Stimulated activated naive CD8-positive, alpha-beta T cell treated with anti-CD3 and anti-CD28 coated beads, Interleukin-15, amount 100 ng/mL, for 72 hours (primary cell): ENCODE measurements at regions not wholly inside any gene's neighbourhood (a gene's known extent, or its start where the extent isn't known, plus 50 kb on each side); places are given as distances from the start of the nearest gene placed in this dataset.
A peak's percentile ranks its signal among the peaks of the same experiment; 100 is the strongest.

Experiments used
- ATAC-seq: fragments of 150-1000 bp; cut with Tn5 transposase; 2 replicates; pipeline ENCODE4 v1.10.0; 2021; ENCODE audit warnings: mild to moderate bottlenecking, moderate library complexity
- DNase-seq, 2 donors: peaks; one replicate each; pipeline ENCODE4 v3.0.0; 2021 to 2022
- H3K27ac Mint-ChIP-seq, 2 donors: one replicate each; pipeline ENCODE4 v1.8.0; 2022; ENCODE audit warnings: mild to moderate bottlenecking in 2 of 2, mixed read lengths in 2 of 2, moderate library complexity in 2 of 2
- H3K27me3 Mint-ChIP-seq: one replicate; pipeline ENCODE4 v1.8.0; 2022; ENCODE audit warnings: mixed read lengths
- H3K4me1 Mint-ChIP-seq: one replicate; pipeline ENCODE4 v1.8.0; 2022; ENCODE audit warnings: mild to moderate bottlenecking, mixed read lengths
- H3K4me3 Mint-ChIP-seq, 2 donors: one replicate each; pipeline ENCODE4 v1.8.0; 2022; ENCODE audit warnings: mild to moderate bottlenecking in 2 of 2, mixed read lengths in 2 of 2, moderate library complexity in 1 of 2
- H3K9me3 Mint-ChIP-seq, 2 donors: one replicate each; pipeline ENCODE4 v1.8.0; 2022; ENCODE audit warnings: mixed read lengths in 2 of 2

GRCh38 chr1:239739375-239739774, 352.3 kb upstream of the FMN2 start:
- Mint-ChIP-seq H3K4me3 (no peak overlapping the region), H3K9me3 (peaks cover 0 to 25% of the 10 kb centered on the region in 2 donors), H3K27me3 (no peaks in the 10 kb centered on the region), H3K4me1 (peaks cover 7% of the 10 kb centered on the region), H3K27ac (no peak overlapping the region)
- no peak for ATAC-seq
- DNase-seq: no peak

- no peak overlapping the region for H3K27ac Mint-ChIP-seq
- ATAC-seq: no peak
- H3K9me3 Mint-ChIP-seq: peaks cover 0 to 27% of the 10 kb centered on the region in 2 donors
- no peak overlapping the region for H3K4me3 Mint-ChIP-seq
- no peaks in the 10 kb centered on the region for H3K27me3 Mint-ChIP-seq
- no peak for DNase-seq
- peaks cover 5% of the 10 kb centered on the region for H3K4me1 Mint-ChIP-seq
Observed at GRCh38 chr1:239739919-239740318, 351.8 kb upstream of the FMN2 start.

GRCh38 chr1:239742416-239743109, 349.1 kb upstream of the FMN2 start:
- no peak for DNase-seq
- ATAC-seq: no peak
- H3K4me1 Mint-ChIP-seq: no peaks in the 10 kb centered on the region
- H3K4me3 Mint-ChIP-seq: no peak overlapping the region
- H3K27me3 Mint-ChIP-seq: no peaks in the 10 kb centered on the region
- H3K9me3 Mint-ChIP-seq: peaks cover 0 to 27% of the 10 kb centered on the region in 2 donors
- no peak overlapping the region for H3K27ac Mint-ChIP-seq

- peaks cover 0 to 23% of the 10 kb centered on the region in 2 donors for H3K9me3 Mint-ChIP-seq
- H3K4me3 Mint-ChIP-seq: no peak overlapping the region
- DNase-seq (no peak), ATAC-seq (no peak)
- H3K27me3 Mint-ChIP-seq: no peaks in the 10 kb centered on the region
- H3K4me1 Mint-ChIP-seq: no peaks in the 10 kb centered on the region
- no peak overlapping the region for H3K27ac Mint-ChIP-seq
Observed at GRCh38 chr1:239744851-239745250, 346.8 kb upstream of the FMN2 start.

GRCh38 chr1:239755107-239755912, 336.4 kb upstream of the FMN2 start:
- DNase-seq (no peak), ATAC-seq (no peak)
- Mint-ChIP-seq H3K4me1 (no peaks in the 10 kb centered on the region), H3K27me3 (no peaks in the 10 kb centered on the region), H3K9me3 (no peaks in the 10 kb centered on the region), H3K27ac (peak overlapping the region in 1 of 2 donors; percentile 33), H3K4me3 (no peak overlapping the region)

- H3K9me3 Mint-ChIP-seq: no peaks in the 10 kb centered on the region
- H3K27ac Mint-ChIP-seq: no peak overlapping the region
- H3K27me3 Mint-ChIP-seq: no peaks in the 10 kb centered on the region
- no peaks in the 10 kb centered on the region for H3K4me1 Mint-ChIP-seq
- H3K4me3 Mint-ChIP-seq: no peak overlapping the region
- ATAC-seq (no peak), DNase-seq (no peak)
Observed at GRCh38 chr1:239757716-239758115, 334.0 kb upstream of the FMN2 start.

- Mint-ChIP-seq H3K9me3 (no peaks in the 10 kb centered on the region), H3K4me3 (no peak overlapping the region), H3K4me1 (no peaks in the 10 kb centered on the region), H3K27me3 (no peaks in the 10 kb centered on the region), H3K27ac (no peak overlapping the region)
- DNase-seq: no peak
- no peak for ATAC-seq
Observed at GRCh38 chr1:239758756-239759155, 332.9 kb upstream of the FMN2 start.

- Mint-ChIP-seq H3K27ac (no peak overlapping the region), H3K4me1 (no peaks in the 10 kb centered on the region), H3K27me3 (no peaks in the 10 kb centered on the region), H3K4me3 (no peak overlapping the region), H3K9me3 (no peaks in the 10 kb centered on the region)
- DNase-seq (no peak), ATAC-seq (no peak)
Observed at GRCh38 chr1:239761509-239761908, 330.2 kb upstream of the FMN2 start.

- no peak overlapping the region for H3K27ac Mint-ChIP-seq
- no peaks in the 10 kb centered on the region for H3K27me3 Mint-ChIP-seq
- DNase-seq: no peak
- H3K4me3 Mint-ChIP-seq: no peak overlapping the region
- no peak for ATAC-seq
- H3K4me1 Mint-ChIP-seq: no peaks in the 10 kb centered on the region
- no peaks in the 10 kb centered on the region for H3K9me3 Mint-ChIP-seq
Observed at GRCh38 chr1:239763850-239764249, 327.8 kb upstream of the FMN2 start.

GRCh38 chr1:239764546-239764945, 327.1 kb upstream of the FMN2 start:
- Mint-ChIP-seq H3K27ac (no peak overlapping the region), H3K4me3 (no peak overlapping the region), H3K27me3 (no peaks in the 10 kb centered on the region), H3K9me3 (no peaks in the 10 kb centered on the region), H3K4me1 (no peaks in the 10 kb centered on the region)
- ATAC-seq (no peak), DNase-seq (no peak)

- Mint-ChIP-seq H3K27me3 (no peaks in the 10 kb centered on the region), H3K9me3 (no peaks in the 10 kb centered on the region), H3K4me3 (no peak overlapping the region), H3K4me1 (no peaks in the 10 kb centered on the region), H3K27ac (no peak overlapping the region)
- DNase-seq (no peak), ATAC-seq (no peak)
Observed at GRCh38 chr1:239765163-239765562, 326.5 kb upstream of the FMN2 start.

- ATAC-seq: no peak
- Mint-ChIP-seq H3K27ac (no peak overlapping the region), H3K9me3 (peaks cover 4 to 6% of the 10 kb centered on the region in 2 donors), H3K27me3 (no peaks in the 10 kb centered on the region), H3K4me1 (peaks cover 9% of the 10 kb centered on the region), H3K4me3 (no peak overlapping the region)
- no peak for DNase-seq
Observed at GRCh38 chr1:239771550-239771949, 320.1 kb upstream of the FMN2 start.

- H3K4me3 Mint-ChIP-seq: no peak overlapping the region
- no peak overlapping the region for H3K27ac Mint-ChIP-seq
Observed at GRCh38 chr1:239772446-239772845, 319.2 kb upstream of the FMN2 start.

GRCh38 chr1:239775466-239775865, 316.2 kb upstream of the FMN2 start:
- no peak overlapping the region for H3K4me3 Mint-ChIP-seq
- DNase-seq (no peak), ATAC-seq (no peak)
- no peaks in the 10 kb centered on the region for H3K27me3 Mint-ChIP-seq
- peaks cover 9% of the 10 kb centered on the region for H3K4me1 Mint-ChIP-seq
- peaks cover 7 to 10% of the 10 kb centered on the region in 2 donors for H3K9me3 Mint-ChIP-seq
- no peak overlapping the region for H3K27ac Mint-ChIP-seq

More at GRCh38 chr1:239772446-239772845, 319.2 kb upstream of the FMN2 start:
- Mint-ChIP-seq H3K27me3 (no peaks in the 10 kb centered on the region), H3K9me3 (peaks cover 7 to 10% of the 10 kb centered on the region in 2 donors), H3K4me1 (peaks cover 9% of the 10 kb centered on the region)
- DNase-seq: no peak
- no peak for ATAC-seq

- no peak for DNase-seq
- Mint-ChIP-seq H3K4me1 (peaks cover 9% of the 10 kb centered on the region), H3K27ac (no peak overlapping the region), H3K9me3 (peaks cover 7 to 10% of the 10 kb centered on the region in 2 donors), H3K4me3 (no peak overlapping the region), H3K27me3 (no peaks in the 10 kb centered on the region)
- ATAC-seq: no peak
Observed at GRCh38 chr1:239778208-239778813, 313.4 kb upstream of the FMN2 start.

GRCh38 chr1:239779962-239780361, 311.7 kb upstream of the FMN2 start:
- no peak overlapping the region for H3K4me3 Mint-ChIP-seq
- H3K27me3 Mint-ChIP-seq: no peaks in the 10 kb centered on the region
- H3K4me1 Mint-ChIP-seq: no peaks in the 10 kb centered on the region
- ATAC-seq: no peak
- peak overlapping the region in 1 of 2 donors; percentile 78 for H3K27ac Mint-ChIP-seq
- peaks cover 7 to 10% of the 10 kb centered on the region in 2 donors for H3K9me3 Mint-ChIP-seq
- no peak for DNase-seq
